Amniotic epithelial cell (primary cell): ENCODE measurements at regions not wholly inside any gene's neighbourhood (a gene's known extent, or its start where the extent isn't known, plus 50 kb on each side); places are given as distances from the start of the nearest gene placed in this dataset.

ENCODE experiments used
- DNase-seq: peaks from one replicate; pipeline ENCODE4 v3.0.0-alpha.2; 2010; ENCODE audit warnings: low read depth

GRCh38 chr19:31804668-31805067 is 455.4 kb upstream of the TSHZ3 start:
- DNase-seq = no peak

- no peak for DNase-seq
Observed at GRCh38 chr19:31810536-31811109, 461.4 kb upstream of the TSHZ3 start.

GRCh38 chr19:31817971-31818797 is 468.9 kb upstream of the TSHZ3 start:
- no peak for DNase-seq

GRCh38 chr19:31818798-31819105 is 469.5 kb upstream of the TSHZ3 start:
- DNase-seq = no peak

DNA sequence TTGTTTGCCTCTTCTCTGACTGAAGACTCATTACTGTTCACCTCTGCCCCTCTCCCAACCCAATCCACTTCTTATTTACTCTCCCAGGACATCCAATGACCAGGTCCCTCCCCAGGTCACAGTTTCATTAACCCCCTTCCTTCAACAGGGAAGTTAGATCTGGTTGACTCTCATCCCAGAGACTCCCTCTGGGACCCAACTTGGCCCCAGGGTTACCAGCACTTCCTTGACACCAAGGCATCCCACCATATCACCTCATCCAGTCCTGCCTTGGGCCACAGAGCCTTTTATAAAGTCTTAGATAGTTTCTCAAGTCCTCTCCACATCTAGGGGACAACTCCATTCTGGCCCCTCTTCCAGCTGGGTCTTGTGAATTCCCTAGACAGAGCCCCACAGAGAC is 470.6 kb upstream of the TSHZ3 start:
- no peak for DNase-seq

- no peak for DNase-seq
Observed at GRCh38 chr19:31821346-31821745, 472.1 kb upstream of the TSHZ3 start.

DNA sequence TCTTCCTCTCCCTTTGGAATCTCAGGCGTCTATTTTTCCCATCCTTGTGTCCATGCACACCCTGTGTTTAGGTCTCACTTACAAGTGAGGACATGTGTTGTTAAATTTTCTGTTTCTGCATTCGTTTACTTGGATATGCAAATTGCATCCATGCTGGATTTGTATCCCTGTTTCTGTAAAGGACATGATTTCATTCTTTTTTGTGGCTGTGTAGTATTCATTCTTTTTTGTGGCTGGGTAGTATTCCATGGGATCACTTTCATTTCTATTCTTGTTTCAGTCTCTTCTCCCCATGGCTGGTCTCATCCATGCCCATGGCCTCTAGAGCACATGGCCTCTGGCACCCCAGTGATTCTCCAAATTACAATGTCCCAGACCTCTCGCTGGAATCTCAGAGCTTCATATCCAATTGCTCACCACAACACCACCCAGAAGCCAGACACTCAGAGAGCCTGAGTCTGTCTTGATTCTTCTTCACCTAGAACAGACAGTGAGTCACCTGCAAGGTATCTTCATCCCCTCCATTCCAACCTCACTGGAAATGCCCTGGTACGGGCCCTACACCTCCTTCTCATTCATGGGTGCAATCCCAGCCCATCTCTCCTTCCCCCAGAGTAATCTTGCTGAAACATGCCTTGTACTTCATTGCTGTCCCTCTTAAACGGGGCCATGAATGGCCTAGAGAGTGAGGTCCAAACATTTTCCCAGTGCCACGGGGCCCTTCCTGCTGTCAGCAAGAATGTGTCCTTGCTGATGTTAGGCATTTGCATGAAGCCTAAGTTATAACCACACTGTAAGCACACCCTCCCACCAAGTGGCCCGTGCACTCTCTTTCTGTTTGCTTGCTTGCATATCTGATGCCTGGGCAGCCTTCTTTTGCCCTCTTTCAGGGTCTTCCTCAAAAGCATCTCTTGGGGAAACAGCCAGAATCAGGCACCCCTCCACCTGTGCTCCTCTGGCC is 476.2 kb upstream of the TSHZ3 start:
- no peak for DNase-seq

GRCh38 chr19:31826325-31826724 is 477.1 kb upstream of the TSHZ3 start:
- no peak for DNase-seq

DNA sequence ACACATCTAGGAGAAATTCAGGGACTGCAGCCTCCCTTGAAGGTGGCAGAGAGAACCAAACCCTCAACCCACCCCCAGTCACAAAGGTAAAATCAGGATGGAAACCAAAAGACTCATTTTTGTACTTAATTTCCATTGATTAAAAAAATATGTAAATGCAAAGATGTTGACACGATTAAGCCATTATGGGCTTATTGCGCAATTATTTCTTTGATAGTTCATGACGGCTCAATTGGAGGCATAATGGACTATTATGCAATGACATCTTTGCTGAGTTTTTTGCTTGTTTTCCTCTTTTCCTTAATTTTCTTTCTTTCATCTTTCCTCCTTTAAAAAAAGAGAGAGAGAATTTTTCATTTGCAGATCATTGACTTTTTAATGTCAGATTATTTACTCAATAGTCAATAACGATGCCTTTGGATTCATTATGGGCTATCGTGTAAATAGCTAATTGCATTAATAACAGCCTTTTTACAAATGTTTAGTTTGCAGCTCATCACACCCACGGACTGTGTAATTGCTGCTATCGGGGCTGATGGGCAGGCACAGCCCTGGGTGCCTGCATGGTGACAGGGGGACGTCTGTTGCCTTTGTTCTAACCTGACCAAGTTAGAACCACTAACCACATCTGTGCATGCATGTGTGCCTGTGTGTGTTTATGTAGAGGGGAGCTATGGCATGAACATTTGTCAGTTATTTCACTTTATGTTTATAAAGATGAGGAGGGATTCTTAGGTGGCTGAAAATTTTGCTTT is 482.4 kb upstream of the TSHZ3 start:
- DNase-seq = no peak

- no peak for DNase-seq
Observed at GRCh38 chr19:31832176-31832548, 482.9 kb upstream of the TSHZ3 start.

- no peak for DNase-seq
Observed at GRCh38 chr19:31834070-31834469, 484.8 kb upstream of the TSHZ3 start.

DNA sequence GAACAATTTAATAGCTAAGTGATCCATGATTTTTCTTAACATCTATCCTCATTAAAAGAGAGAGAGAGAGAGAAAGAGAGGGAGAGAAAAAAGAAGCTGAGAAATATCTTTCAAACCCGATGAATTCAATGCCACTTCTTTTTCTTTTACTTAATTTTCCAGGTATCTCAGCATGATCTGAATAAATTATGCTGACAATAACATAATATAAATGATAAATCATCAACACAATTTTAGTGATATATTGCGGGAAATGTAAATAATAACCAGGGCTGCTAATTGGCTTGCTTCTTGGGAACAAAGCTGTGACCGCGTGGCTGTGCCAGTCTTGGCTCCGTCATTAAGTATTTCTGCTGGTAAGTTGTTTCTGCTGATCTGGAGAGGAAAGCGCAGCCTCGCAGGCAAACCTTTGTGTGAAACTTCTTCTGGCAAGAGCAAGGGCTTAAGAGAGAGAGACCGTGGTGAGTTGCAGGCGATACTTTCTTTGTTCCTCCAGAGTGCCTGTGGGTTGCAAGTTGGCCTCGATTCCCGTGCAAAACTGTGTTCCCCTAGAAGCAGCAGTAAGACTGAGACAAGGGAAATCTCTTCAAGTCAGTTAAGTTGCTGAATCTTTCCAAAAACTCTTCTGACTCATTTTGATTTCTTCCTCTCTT is 489.1 kb upstream of the TSHZ3 start:
- no peak for DNase-seq

DNA sequence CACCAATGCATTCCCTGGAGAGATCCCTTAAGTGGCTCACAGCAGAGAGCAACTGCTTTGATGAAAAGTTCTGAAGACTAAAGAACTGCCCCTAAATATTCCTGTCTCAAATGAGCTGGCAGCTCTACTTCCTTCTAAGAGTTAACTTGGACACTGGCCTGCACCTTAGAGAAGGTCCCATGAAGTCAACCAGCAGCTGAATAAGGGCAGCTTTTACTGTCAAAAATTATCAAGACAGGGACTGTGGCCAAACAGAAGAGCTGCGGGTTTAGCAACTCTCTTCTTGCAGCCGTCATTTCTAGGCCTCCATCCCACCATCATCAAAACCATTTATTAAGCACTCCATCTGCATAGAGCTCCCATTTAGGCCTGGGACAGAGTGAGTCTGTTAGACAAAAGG is 491.1 kb upstream of the TSHZ3 start:
- DNase-seq = no peak

DNA sequence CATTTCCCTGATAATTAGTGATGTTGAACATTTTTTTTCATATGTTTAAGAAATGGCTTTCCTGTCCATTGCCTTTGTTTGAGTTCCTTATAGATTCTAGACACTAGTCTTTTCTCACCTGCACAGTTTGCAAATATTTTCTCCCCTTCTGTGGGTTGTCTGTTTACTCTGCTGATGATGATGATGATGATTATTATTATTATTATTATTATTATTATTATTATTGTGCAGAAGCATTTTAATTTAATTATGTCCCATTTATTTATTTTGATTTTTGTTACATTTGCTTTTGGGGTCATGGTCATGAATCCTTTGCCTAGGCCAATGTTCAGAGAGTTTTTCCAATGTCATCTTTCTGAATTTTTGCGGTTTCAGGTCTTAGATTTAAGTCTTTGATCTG is 492.5 kb upstream of the TSHZ3 start:
- no peak for DNase-seq

DNA sequence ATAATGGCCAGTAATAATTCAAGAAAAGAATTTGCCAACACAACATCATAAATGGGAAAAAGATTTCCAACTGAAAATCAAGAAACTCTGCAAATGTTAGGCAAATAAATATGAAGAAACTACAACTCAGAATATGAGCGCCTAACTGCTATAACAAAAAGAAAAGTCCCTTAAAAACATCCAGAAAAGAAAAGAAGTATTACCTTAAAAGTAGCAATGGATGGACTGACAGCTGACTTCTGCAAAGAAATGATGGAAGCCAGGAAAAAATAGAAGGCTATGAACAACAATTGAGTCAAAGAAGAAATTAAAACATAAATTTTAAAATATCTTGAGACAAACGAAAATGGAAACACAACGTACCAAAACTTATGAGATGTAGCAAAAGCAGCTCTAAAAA is 482.3 kb upstream of the ZNF507 start:
- DNase-seq = peak; percentile 0

- no peak for DNase-seq
Observed at GRCh38 chr19:31874313-31874712, 471.1 kb upstream of the ZNF507 start.

GRCh38 chr19:31875591-31875990 is 469.8 kb upstream of the ZNF507 start:
- no peak for DNase-seq

GRCh38 chr19:31880283-31880682 is 465.1 kb upstream of the ZNF507 start:
- DNase-seq = no peak

GRCh38 chr19:31881988-31882387 is 463.4 kb upstream of the ZNF507 start:
- DNase-seq = no peak

GRCh38 chr19:31882709-31883108 is 462.7 kb upstream of the ZNF507 start:
- DNase-seq = no peak

- DNase-seq = no peak
Observed at GRCh38 chr19:31883296-31883990, 462.0 kb upstream of the ZNF507 start.
